NCI-H146 treated with DMSO at 0.1 percent for 48 hours (cell line): ENCODE measurements at regions not wholly inside any gene's neighbourhood (a gene's known extent, or its start where the extent isn't known, plus 50 kb on each side); places are given as distances from the start of the nearest gene placed in this dataset.

Source experiments
- DNase-seq: peaks from one replicate; lab custom pipeline; 2025; ENCODE audit not compliant: unreplicated experiment; lab: John Stamatoyannopoulos, UW

- no peak for DNase-seq
Observed at GRCh38 chr7:131098527-131098926, 229.1 kb upstream of the MKLN1 start.

- no peak for DNase-seq
Observed at GRCh38 chr7:131100357-131101054, 227.2 kb upstream of the MKLN1 start.

GRCh38 chr7:131103997-131104396 is 223.7 kb upstream of the MKLN1 start:
- DNase-seq, result no peak

GRCh38 chr7:131104596-131105293 is 222.9 kb upstream of the MKLN1 start:
- no peak for DNase-seq

- no peak for DNase-seq
Observed at GRCh38 chr7:131105294-131105798, 222.3 kb upstream of the MKLN1 start.

- DNase-seq, result peak; percentile 40
Observed at GRCh38 chr7:131105799-131106680, 221.6 kb upstream of the MKLN1 start.

GRCh38 chr7:131106681-131107336 is 220.9 kb upstream of the MKLN1 start:
- DNase-seq, result peak; percentile 13

- peak; percentile 51 for DNase-seq
Observed at GRCh38 chr7:131107337-131108211, 220.1 kb upstream of the MKLN1 start.

- DNase-seq, result no peak
Observed at GRCh38 chr7:131108212-131108940, 219.3 kb upstream of the MKLN1 start.

- no peak for DNase-seq
Observed at GRCh38 chr7:131109011-131109758, 218.5 kb upstream of the MKLN1 start.

- DNase-seq, result peak; percentile 56
Observed at GRCh38 chr7:131109759-131110296, 217.8 kb upstream of the MKLN1 start.

GRCh38 chr7:131110297-131111080 is 217.2 kb upstream of the MKLN1 start:
- DNase-seq, result peak; percentile 46

GRCh38 chr7:131111081-131111576 is 216.5 kb upstream of the MKLN1 start:
- peak; percentile 68 for DNase-seq

GRCh38 chr7:131111792-131112191 is 215.9 kb upstream of the MKLN1 start:
- DNase-seq, result no peak

GRCh38 chr7:131112431-131112830 is 215.2 kb upstream of the MKLN1 start:
- DNase-seq, result no peak

GRCh38 chr7:131115340-131115739 is 212.3 kb upstream of the MKLN1 start:
- DNase-seq, result no peak

GRCh38 chr7:131117439-131117838 is 210.2 kb upstream of the MKLN1 start:
- no peak for DNase-seq
